GM12878 (cell line): ENCODE measurements at regions not wholly inside any gene's neighbourhood (a gene's known extent, or its start where the extent isn't known, plus 50 kb on each side); places are given as distances from the start of the nearest gene placed in this dataset.

Experiments used
- ATAC-seq: fragments of 200-7000 bp; cut with Tn5 transposase; 3 replicates; pipeline ENCODE4 v1.9.1; 2020; ENCODE audit warnings: mild to moderate bottlenecking, moderate library complexity
- BruUV-seq: library from RNA; stranded (reverse); fragments of 400-500 nt; replicated peaks from 2 replicates; lab custom pipeline; 2021; lab: Mats Ljungman, UMichigan
- CTCF ChIA-PET: fragments of 300-600 bp; sonication (Branson Sonifier 250); formaldehyde crosslinking; extraction: SDS; loops from one replicate; lab custom pipeline; 2021; ENCODE audit warnings: inconsistent platforms; lab: Yijun Ruan, JAX
- POLR2A ChIA-PET: fragments of 350-600 bp; formaldehyde crosslinking; extraction: SDS; loops from one replicate; lab custom pipeline; 2021; ENCODE audit warnings: inconsistent platforms; lab: Charles Lee
- RAD21 ChIA-PET: fragments of 300-600 bp; sonication (Branson Sonifier 250); formaldehyde crosslinking; loops from one replicate; lab custom pipeline; 2023; ENCODE audit warnings: antibody characterized with exemption; ENCODE audit not compliant: unreplicated experiment; lab: Charles Lee
- SMC1A ChIA-PET: fragments of 300-600 bp; sonication (Branson Sonifier 250); formaldehyde crosslinking; loops from one replicate; lab custom pipeline; 2023; ENCODE audit not compliant: unreplicated experiment, uncharacterized antibody; lab: Charles Lee
- DNase-seq: peaks from one replicate; pipeline ENCODE4 v3.0.0-alpha.2; 2011; ENCODE audit warnings: low read depth, low spot score
- FAIRE-seq: peaks from 3 replicates; lab custom pipeline; 2011; peaks lifted over from hg19 to GRCh38; lab: Jason Lieb, UNC
- H2AFZ ChIP-seq: 2 replicates; pipeline ENCODE4 v1.6.0; 2011; ENCODE audit warnings: low read depth, low read length, control low read depth; ENCODE audit not compliant: control insufficient read depth
- H3K27ac ChIP-seq: 2 replicates; pipeline ENCODE4 v1.5.1; 2011; ENCODE audit warnings: control low read depth; ENCODE audit not compliant: control insufficient read depth, insufficient read depth
- H3K27me3 ChIP-seq, 2 experiments: replicated peaks in 1 of 2; 2 replicates each; pipeline versions ENCODE4 v1.6.0 to v1.6.1; 2011; ENCODE audit warnings: low read length in 1 of 2; ENCODE audit not compliant: control insufficient read depth in 2 of 2, insufficient read depth in 2 of 2
- H3K36me3 ChIP-seq, 2 experiments: 2 replicates each; pipeline ENCODE4 v1.5.1; 2011; ENCODE audit warnings: low read length in 1 of 2; ENCODE audit not compliant: control insufficient read depth in 2 of 2, insufficient read depth in 2 of 2
- H3K4me1 ChIP-seq: 2 replicates; pipeline ENCODE4 v1.6.1; 2011; ENCODE audit warnings: mild to moderate bottlenecking, low read length, moderate library complexity, mixed read lengths; ENCODE audit not compliant: control insufficient read depth, insufficient read depth
- H3K4me2 ChIP-seq: 2 replicates; pipeline ENCODE4 v1.6.0; 2011; ENCODE audit warnings: control low read depth; ENCODE audit not compliant: control insufficient read depth, insufficient read depth
- H3K4me3 ChIP-seq: fragments of 200-600 bp; sonication (generic); 2 replicates; pipeline ENCODE4 v1.5.1; 2016
- H3K79me2 ChIP-seq: 2 replicates; pipeline ENCODE4 v1.6.0; 2011; ENCODE audit warnings: low read length; ENCODE audit not compliant: control insufficient read depth, insufficient read depth
- H3K9ac ChIP-seq: 2 replicates; pipeline ENCODE4 v1.8.0; 2011; ENCODE audit warnings: low read length, control low read depth, mixed read lengths; ENCODE audit not compliant: control insufficient read depth, insufficient read depth
- H3K9me3 ChIP-seq: replicated peaks from 3 replicates; pipeline ENCODE4 v1.5.1; 2011; ENCODE audit warnings: mild to moderate bottlenecking, low read length; ENCODE audit not compliant: control insufficient read depth, insufficient read depth
- H4K20me1 ChIP-seq: 2 replicates; pipeline ENCODE4 v1.6.0; 2011; ENCODE audit not compliant: control insufficient read depth, insufficient read depth
- ASH2L ChIP-seq: fragments of 300-600, 200-600 bp; sonication (generic); IDR thresholded peaks from 2 replicates; pipeline ENCODE4 v1.6.1; 2017; ENCODE audit warnings: low read depth, mild to moderate bottlenecking, borderline replicate concordance
- CBX3 ChIP-seq: fragments of 200-600 bp; sonication (generic); IDR thresholded peaks from 2 replicates; pipeline ENCODE4 v1.6.1; 2016; ENCODE audit warnings: low read depth, borderline replicate concordance
- IKZF2 ChIP-seq, 2 experiments: fragments of 450-650 bp; IDR thresholded peaks; 2 replicates each; pipeline ENCODE4 v1.6.1; 2017; ENCODE audit warnings: mild to moderate bottlenecking in 2 of 2, moderate library complexity in 2 of 2
- MYC ChIP-seq: IDR thresholded peaks from 2 replicates; pipeline ENCODE4 v1.6.1; 2011; ENCODE audit warnings: mild to moderate bottlenecking, low read length, moderate library complexity, inconsistent platforms; ENCODE audit not compliant: insufficient read depth, insufficient replicate concordance, insufficient read length, severe bottlenecking
- NFYB ChIP-seq: IDR thresholded peaks from 2 replicates; pipeline ENCODE4 v1.6.1; 2011; ENCODE audit warnings: low read depth, mild to moderate bottlenecking, low read length, improper control_type of control experiment, moderate library complexity; ENCODE audit not compliant: insufficient read depth
- PBX3 ChIP-seq: IDR thresholded peaks from 2 replicates; pipeline ENCODE4 v1.6.1; 2011; ENCODE audit warnings: mild to moderate bottlenecking, low read depth, low read length, moderate library complexity; ENCODE audit not compliant: insufficient replicate concordance
- STAT3 ChIP-seq: IDR thresholded peaks from 2 replicates; pipeline ENCODE4 v1.6.1; 2011; ENCODE audit warnings: low read depth, low read length, improper control_type of control experiment
- ZBED1 ChIP-seq: IDR thresholded peaks from 2 replicates; pipeline ENCODE4 v1.6.1; 2016; ENCODE audit warnings: borderline replicate concordance
- ZBTB11 ChIP-seq: fragments of 450-650 bp; formaldehyde crosslinking; IDR thresholded peaks from 2 replicates; pipeline ENCODE4 v1.5.0; 2022; ENCODE audit warnings: mild to moderate bottlenecking, missing genetic modification characterization
- ZNF217 ChIP-seq: fragments of 450-650 bp; IDR thresholded peaks from 2 replicates; pipeline ENCODE4 v1.6.1; 2017; ENCODE audit warnings: antibody characterized with exemption, mild to moderate bottlenecking
- WGBS: methylation state at CpG from one replicate; pipeline ENCODE4 v1.1.6; 2016; ENCODE audit warnings: low lambda C conversion rate; ENCODE audit not compliant: insufficient replicate concordance, insufficient coverage; ENCODE audit errors: missing lambda C conversion rate; 5-methylcytosine and 5-hydroxymethylcytosine counted together
- in situ Hi-C: fragments of 300-500 bp; cut with MboI; formaldehyde crosslinking; loops from 9 replicates; pipeline ENCODE4 v1.14.3; 2018; ENCODE audit warnings: mixed read lengths
- intact Hi-C: fragments of 100-400 bp; cut with micrococcal nuclease; formaldehyde crosslinking; loops from one replicate; pipeline ENCODE4 v1.14.2; 2022; ENCODE audit not compliant: unreplicated experiment
- TF ChIP-seq, protein P1 (sequence below): fragments of 450-650 bp; IDR thresholded peaks from 2 replicates; pipeline ENCODE4 v1.6.1; 2017; ENCODE audit warnings: mild to moderate bottlenecking, low read depth, inconsistent platforms; ENCODE audit not compliant: poor library complexity, severe bottlenecking
- TF ChIP-seq, protein P2 (sequence below): fragments of 450-650 bp; IDR thresholded peaks from 2 replicates; pipeline ENCODE4 v1.6.1; 2014; ENCODE audit warnings: mild to moderate bottlenecking

DNA sequence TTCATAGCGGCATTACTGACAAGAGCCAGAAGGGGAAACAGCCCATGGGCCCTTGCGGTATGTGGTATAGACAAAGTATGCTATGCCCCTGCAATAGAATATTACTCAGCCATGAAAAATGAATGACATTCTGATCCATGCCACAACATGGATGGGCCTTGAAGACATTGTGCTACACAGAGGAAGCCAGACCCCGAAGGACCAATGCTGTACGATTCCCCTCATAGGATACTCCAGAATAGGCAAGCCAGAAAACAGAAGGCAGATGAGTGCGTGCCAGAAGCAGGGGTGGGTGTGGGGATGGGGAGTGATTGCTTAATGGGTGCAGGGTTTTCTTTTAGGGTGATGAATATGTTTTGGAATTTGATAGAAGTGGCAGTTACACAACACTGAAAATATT is 342.0 kb downstream of the TEX29 start:
- no peak overlapping the region for H3K9ac ChIP-seq
- intact Hi-C loops (no loop called here), in situ Hi-C loops (no loop called here)
- FAIRE-seq (no peak), DNase-seq (no peak), ATAC-seq (no peak)
- H4K20me1 ChIP-seq: no peaks in the 10 kb centered on the region
- H3K4me3 ChIP-seq: no peak overlapping the region
- H2AFZ ChIP-seq: no peak overlapping the region
- ChIA-PET CTCF (no interaction called here), POLR2A (no interaction called here), SMC1A (no interaction called here), RAD21 (no interaction called here)
- no peaks in the 10 kb centered on the region for H3K79me2 ChIP-seq
- H3K4me2 ChIP-seq: no peak overlapping the region
- H3K9me3 ChIP-seq: no peaks in the 10 kb centered on the region; the same call in 2 of the 3 replicates
- H3K4me1 ChIP-seq: no peaks in the 10 kb centered on the region
- H3K27ac ChIP-seq: no peak overlapping the region
- WGBS: 28% methylated on average over 5 of the region's 5 CpGs
- no peaks in the 10 kb centered on the region for H3K36me3 ChIP-seq
- H3K27me3 ChIP-seq: no peaks in the 10 kb centered on the region
- no TSS peak for BruUV-seq
- TF ChIP-seq, protein P1, sequence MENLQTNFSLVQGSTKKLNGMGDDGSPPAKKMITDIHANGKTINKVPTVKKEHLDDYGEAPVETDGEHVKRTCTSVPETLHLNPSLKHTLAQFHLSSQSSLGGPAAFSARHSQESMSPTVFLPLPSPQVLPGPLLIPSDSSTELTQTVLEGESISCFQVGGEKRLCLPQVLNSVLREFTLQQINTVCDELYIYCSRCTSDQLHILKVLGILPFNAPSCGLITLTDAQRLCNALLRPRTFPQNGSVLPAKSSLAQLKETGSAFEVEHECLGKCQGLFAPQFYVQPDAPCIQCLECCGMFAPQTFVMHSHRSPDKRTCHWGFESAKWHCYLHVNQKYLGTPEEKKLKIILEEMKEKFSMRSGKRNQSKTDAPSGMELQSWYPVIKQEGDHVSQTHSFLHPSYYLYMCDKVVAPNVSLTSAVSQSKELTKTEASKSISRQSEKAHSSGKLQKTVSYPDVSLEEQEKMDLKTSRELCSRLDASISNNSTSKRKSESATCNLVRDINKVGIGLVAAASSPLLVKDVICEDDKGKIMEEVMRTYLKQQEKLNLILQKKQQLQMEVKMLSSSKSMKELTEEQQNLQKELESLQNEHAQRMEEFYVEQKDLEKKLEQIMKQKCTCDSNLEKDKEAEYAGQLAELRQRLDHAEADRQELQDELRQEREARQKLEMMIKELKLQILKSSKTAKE: no peak
- TF ChIP-seq CBX3: no peak
- no peak for TF ChIP-seq ZBTB11 (CRISPR knock-in tag)
- TF ChIP-seq MYC: no peak
- no peak for TF ChIP-seq ZNF217
- no peak for TF ChIP-seq ASH2L
- no peak for TF ChIP-seq STAT3
- no peak for TF ChIP-seq PBX3
- TF ChIP-seq IKZF2 (IDR thresholded peaks at IDR 0.05): no peak
- TF ChIP-seq ZBED1: no peak
- TF ChIP-seq, protein P2, sequence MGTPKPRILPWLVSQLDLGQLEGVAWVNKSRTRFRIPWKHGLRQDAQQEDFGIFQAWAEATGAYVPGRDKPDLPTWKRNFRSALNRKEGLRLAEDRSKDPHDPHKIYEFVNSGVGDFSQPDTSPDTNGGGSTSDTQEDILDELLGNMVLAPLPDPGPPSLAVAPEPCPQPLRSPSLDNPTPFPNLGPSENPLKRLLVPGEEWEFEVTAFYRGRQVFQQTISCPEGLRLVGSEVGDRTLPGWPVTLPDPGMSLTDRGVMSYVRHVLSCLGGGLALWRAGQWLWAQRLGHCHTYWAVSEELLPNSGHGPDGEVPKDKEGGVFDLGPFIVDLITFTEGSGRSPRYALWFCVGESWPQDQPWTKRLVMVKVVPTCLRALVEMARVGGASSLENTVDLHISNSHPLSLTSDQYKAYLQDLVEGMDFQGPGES: no peak
- TF ChIP-seq NFYB: no peak
